Choroid plexus epithelial cell (primary cell): ENCODE measurements at regions not wholly inside any gene's neighbourhood (a gene's known extent, or its start where the extent isn't known, plus 50 kb on each side); places are given as distances from the start of the nearest gene placed in this dataset.
"Not testable (repeated sequence)": the region's sequence is repeated elsewhere in the genome, so short reads cannot be mapped to it uniquely, and the experiment has no call there.

ENCODE experiments used
- DNase-seq: peaks from one replicate; pipeline ENCODE4 v3.0.0-alpha.2; 2010; ENCODE audit warnings: low read depth
- H3K4me3 ChIP-seq: 2 replicates; pipeline ENCODE4 v1.5.1; 2011; ENCODE audit warnings: low read depth, mild to moderate bottlenecking, control low read depth, low read length, moderate library complexity
- TF ChIP-seq, protein P1 (sequence below): conservative IDR thresholded peaks from 2 replicates; pipeline ENCODE4 v1.5.1; 2011; ENCODE audit warnings: low read depth, mild to moderate bottlenecking, control low read depth, inconsistent platforms, low read length, moderate library complexity

DNA sequence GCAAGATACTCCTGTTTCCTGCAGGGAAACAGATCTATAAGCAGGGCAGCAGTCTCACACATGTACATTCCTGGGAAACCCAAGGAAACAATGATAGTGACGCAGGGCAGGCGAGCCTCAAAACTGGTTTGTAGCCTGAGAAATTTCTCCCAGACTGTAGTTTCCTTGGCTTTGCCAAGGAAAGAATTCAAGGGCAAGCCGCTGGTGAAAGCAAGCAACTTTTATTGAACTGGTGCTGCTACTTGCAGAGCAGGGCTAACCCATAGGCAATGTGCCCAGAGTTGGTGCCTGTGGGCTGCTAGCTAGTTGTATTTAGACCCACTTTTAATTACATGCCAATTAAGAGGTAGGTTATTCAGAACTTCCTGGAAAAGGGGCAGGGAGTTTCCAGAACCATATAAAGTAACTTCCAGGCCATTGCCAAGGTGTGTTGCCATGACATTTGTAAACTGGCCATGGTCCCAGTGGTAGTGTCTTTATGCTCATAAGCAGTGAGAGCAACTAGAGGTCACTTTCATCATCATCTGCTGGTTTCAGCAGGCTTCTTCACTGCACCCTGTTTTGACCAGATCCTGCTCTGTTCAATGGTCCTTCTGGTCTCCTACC is 92.0 kb downstream of the PPIAL4A start:
- H3K4me3 ChIP-seq: not testable (repeated sequence)
- DNase-seq: peak; percentile 30

- DNase-seq, H3K4me3 ChIP-seq: not testable (repeated sequence)
Measured at GRCh38 chr1:120994614-120995013, 105.0 kb downstream of the PPIAL4A start.

DNA sequence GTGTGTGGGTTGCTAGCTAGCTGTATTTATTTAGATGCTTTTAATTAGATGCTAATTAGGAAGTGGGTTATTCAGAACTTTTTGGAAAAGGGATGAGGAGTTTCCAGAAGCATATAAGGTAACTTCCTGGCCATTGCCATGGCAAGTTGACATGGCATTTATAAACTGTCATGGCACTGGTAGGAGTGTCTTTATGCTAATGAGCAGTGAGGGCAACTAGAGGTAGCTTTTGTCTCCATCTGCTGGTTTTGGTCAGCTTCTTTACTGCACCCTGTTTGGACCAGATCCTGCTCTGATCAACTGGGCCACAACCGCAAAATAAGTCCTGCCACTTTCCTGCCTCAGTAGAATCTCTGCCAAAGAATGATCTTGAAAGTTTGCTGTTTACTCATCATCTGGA is 105.5 kb downstream of the PPIAL4A start:
- DNase-seq, H3K4me3 ChIP-seq: not testable (repeated sequence)

- DNase-seq, H3K4me3 ChIP-seq: not testable (repeated sequence)
Measured at GRCh38 chr1:121001090-121001726, 111.6 kb downstream of the PPIAL4A start.

GRCh38 chr1:121003230-121003629 is 113.7 kb downstream of the PPIAL4A start:
- not testable (repeated sequence) for H3K4me3 ChIP-seq, DNase-seq

DNA sequence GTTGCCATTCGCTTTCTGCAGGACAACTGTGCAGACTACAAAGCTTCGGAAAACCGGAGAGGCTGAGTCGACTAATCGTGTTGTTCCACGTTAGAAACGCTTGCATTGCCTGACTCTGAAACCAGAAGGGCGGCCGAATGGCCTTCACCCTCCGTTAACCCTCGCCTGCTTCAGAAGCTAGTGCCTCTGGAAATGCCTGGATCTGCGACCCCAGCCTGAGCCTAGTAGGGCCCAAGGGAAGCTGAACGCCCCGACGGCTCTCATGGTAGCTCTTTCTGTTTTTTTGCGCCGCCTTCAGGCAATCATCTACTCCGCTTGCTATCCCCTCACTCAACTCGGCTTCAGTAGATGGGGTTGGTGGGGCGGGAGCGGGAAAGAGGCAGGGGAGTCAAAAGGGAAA is 117.3 kb downstream of the PPIAL4A start:
- not testable (repeated sequence) for H3K4me3 ChIP-seq, DNase-seq

DNA sequence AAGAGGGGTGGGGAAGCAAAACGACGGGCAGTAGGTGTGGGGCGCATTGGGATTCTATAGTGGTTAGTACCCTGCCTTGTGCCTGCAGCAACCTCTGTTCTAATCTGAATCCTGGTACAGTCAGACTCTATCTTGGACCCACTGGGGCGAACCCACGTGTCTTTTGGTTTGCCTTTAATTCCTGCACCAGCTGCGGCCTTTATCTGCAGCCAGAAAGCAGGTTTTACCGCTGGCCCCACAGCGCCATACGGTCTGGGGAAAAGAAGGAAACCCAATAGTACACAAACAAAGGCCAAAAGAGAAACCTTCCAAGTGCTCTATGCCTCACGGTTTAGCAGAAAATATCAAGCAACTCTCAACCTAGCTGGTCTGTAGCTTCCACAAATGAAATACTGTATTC is 118.2 kb downstream of the PPIAL4A start:
- H3K4me3 ChIP-seq: not testable (repeated sequence)
- DNase-seq: peak; percentile 19

GRCh38 chr1:121008512-121009215 is 119.1 kb downstream of the PPIAL4A start:
- DNase-seq, H3K4me3 ChIP-seq: not testable (repeated sequence)

DNA sequence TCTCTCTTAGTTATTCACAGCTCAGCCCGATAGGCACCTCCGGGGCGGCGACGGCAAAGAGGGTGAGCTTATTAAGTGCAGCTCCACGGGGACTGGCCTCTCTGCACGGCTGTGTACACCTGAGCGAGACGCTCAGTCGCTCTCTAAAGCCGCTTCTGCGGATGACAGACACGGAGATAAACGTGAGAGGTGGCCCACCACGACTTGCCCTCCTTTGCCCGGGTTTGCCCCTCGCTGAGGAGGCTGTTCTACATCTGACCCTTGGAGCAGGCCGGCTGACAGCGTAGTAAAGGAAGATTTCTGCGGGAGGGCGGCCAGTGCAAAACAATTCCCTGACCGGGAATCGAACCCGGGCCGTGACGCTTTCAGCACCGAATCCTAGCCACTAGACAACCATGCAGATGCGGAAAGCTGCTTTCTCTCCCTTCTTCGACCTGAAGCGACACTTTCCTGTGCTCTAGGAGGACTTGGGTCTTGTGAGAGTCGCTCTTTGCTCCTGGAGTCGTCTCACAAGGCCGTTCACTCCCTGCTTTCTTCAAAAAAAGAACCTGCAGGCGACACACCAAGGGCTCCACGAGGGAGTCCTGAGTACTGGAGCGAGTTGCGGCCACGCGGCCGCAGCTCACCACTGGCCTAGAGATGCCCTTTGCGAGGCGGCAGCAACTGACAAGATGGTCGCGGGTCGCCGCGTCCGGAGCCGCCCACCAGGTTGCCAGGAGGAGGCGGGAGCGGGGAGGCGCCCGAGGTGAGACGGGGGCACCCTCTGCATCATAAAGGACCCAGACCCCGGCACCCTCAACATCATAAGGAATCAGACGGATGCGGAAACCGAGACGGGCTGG is 119.9 kb downstream of the PPIAL4A start:
- DNase-seq: peak; percentile 4
- not testable (repeated sequence) for H3K4me3 ChIP-seq

DNA sequence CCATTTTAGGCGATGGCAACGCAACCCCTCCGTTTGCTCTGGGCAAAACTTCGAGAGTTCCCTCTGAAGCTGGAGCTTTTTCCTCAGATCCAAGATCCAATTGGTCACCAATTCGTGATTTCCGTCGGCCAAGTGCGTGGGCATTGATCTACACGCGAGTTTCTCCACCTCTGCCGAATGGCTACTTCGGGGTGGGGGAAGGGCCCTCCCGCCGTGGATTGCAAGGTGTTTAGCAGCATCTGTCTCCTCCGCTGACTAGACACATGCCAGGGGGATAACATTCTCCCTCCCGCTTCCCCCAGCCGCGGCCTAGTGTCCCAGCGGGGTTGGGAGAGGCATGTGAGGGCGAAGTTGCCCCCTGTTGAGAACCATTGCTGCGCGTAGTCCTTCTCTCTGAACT is 120.6 kb downstream of the PPIAL4A start:
- not testable (repeated sequence) for DNase-seq, H3K4me3 ChIP-seq

GRCh38 chr1:121013181-121013580 is 123.6 kb downstream of the PPIAL4A start:
- H3K4me3 ChIP-seq, DNase-seq: not testable (repeated sequence)

DNA sequence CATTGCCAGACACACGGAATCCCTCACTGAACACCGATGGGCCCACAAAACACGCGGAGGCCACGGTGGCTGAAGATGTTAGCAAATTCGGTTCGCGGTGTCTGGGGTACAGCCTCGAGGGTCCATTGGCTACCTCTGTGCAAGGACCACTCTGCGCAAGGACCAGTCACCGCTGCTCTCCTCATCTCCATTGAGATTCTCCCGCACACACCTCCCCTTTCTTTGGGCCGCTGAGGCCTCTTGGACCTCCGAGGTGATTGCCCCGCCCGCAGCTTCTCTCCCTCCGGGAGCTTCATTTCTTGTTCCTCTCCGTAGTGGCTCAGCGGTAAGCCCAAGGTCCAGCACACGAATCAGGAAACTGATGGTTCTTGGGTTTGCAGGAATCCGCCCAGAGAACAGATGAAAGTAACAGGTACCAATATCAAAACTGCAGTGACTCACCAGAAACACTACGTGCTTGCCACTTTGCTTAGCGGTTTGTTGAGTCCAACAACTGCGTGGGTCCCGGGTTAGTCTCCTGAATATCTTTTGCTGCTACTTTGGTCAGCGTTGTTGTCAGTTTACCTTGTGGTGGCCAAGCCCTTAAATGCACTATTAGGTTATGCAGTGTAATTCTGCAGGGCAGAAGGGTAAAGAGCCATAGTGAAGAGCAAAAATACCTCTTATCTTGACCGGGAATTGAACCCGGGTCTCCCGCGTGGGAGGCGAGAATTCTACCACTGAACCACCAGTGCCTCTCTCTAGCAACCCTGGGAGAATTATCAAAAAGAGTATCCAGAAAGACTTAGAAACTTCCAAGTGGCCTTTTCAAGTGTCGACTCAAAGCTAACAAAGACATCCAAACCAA is 126.8 kb downstream of the PPIAL4A start:
- H3K4me3 ChIP-seq: not testable (repeated sequence)
- DNase-seq: peak; percentile 85

GRCh38 chr1:121019715-121020349 is 130.3 kb downstream of the PPIAL4A start:
- not testable (repeated sequence) for DNase-seq, H3K4me3 ChIP-seq
- TF ChIP-seq, protein P1, sequence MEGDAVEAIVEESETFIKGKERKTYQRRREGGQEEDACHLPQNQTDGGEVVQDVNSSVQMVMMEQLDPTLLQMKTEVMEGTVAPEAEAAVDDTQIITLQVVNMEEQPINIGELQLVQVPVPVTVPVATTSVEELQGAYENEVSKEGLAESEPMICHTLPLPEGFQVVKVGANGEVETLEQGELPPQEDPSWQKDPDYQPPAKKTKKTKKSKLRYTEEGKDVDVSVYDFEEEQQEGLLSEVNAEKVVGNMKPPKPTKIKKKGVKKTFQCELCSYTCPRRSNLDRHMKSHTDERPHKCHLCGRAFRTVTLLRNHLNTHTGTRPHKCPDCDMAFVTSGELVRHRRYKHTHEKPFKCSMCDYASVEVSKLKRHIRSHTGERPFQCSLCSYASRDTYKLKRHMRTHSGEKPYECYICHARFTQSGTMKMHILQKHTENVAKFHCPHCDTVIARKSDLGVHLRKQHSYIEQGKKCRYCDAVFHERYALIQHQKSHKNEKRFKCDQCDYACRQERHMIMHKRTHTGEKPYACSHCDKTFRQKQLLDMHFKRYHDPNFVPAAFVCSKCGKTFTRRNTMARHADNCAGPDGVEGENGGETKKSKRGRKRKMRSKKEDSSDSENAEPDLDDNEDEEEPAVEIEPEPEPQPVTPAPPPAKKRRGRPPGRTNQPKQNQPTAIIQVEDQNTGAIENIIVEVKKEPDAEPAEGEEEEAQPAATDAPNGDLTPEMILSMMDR: peak; percentile 25

GRCh38 chr1:121020350-121021236 is 131.0 kb downstream of the PPIAL4A start:
- DNase-seq: peak; percentile 76
- H3K4me3 ChIP-seq: peak overlapping the region; percentile 53

GRCh38 chr1:121021716-121022115 is 132.1 kb downstream of the PPIAL4A start:
- DNase-seq: not testable (repeated sequence)

More at GRCh38 chr1:121021716-121022115, 132.1 kb downstream of the PPIAL4A start:
- not testable (repeated sequence) for H3K4me3 ChIP-seq
